ENCODE measurements at regions not wholly inside any gene's neighbourhood (a gene's known extent, or its start where the extent isn't known, plus 50 kb on each side); places are given as distances from the start of the nearest gene placed in this dataset.

DNA sequence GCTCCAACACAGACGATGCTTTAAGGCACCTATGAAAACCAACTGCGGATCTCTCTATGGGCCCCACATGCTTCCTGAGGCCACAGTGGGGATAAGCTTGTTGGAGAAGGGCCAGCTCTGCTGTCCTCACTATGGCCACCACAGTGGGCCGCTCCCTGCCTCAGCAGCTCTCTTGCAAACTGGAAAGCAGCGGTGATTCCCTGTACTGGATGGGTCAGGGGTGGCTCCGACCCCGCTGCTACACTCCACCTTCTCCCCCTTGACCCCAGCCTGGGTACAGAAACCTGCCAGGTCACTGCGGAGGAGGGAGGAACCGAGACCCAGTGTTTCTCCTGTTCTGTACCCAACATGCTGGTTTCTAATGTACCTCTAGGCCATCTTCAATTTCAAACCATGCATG lies 403.9 kb downstream of the CTTN start:
- Histone ChIP-seq H3K4me1 (ENCODE audit: control insufficient read depth in 1 of 2, insufficient read depth in 2 of 2, low read length in 2 of 2) (no peaks in the 10 kb centered on the region), H3K9me2 (ENCODE audit: insufficient read depth) (no peaks in the 10 kb centered on the region), H2AFZ (ENCODE audit: low read depth, low read length, poor library complexity, severe bottlenecking) (no peak overlapping the region), H3K4me2 (ENCODE audit: low read length) (no peak overlapping the region), H3K4me3 (replicated peaks in 1 of 2; ENCODE audit: low read depth in 1 of 2, low read length in 2 of 2) (no peak overlapping the region), H4K20me1 (ENCODE audit: insufficient read depth) (no peaks in the 10 kb centered on the region), H3K36me3 (ENCODE audit: control insufficient read depth in 1 of 2, insufficient read depth in 2 of 2, low read length in 2 of 2) (no peaks in the 10 kb centered on the region), H3K27me3 (ENCODE audit: insufficient read depth, low read length) (no peaks in the 10 kb centered on the region), H3K9ac (ENCODE audit: low read length) (no peak overlapping the region), H3K27ac (ENCODE audit: low read depth, low read length) (no peak overlapping the region), H3K79me2 (ENCODE audit: insufficient read depth, low read length) (no peaks in the 10 kb centered on the region), H3K9me3 (ENCODE audit: control insufficient read depth in 1 of 2, insufficient read depth in 1 of 2, low read depth in 1 of 2, low read length in 2 of 2) (no peaks in the 10 kb centered on the region)
- BruUV-seq (replicated peaks) = no TSS peak
- TF ChIP-seq SIN3A (IDR thresholded peaks at IDR 0.05; ENCODE audit: low read depth) = no peak
- CTCF ChIA-PET = no interaction called here
- POLR2A ChIA-PET = no interaction called here
- RAD21 ChIA-PET (ENCODE audit: low non-redundant PET in 1 of 2, low total read pairs in 2 of 2, uncharacterized antibody in 2 of 2, unreplicated experiment in 2 of 2) = no interaction called here
- ATAC-seq (no peak), DNase-seq (ENCODE audit: low read depth, low spot score) (no peak)
- intact Hi-C loops (cut with micrococcal nuclease) = no loop called here

DNA sequence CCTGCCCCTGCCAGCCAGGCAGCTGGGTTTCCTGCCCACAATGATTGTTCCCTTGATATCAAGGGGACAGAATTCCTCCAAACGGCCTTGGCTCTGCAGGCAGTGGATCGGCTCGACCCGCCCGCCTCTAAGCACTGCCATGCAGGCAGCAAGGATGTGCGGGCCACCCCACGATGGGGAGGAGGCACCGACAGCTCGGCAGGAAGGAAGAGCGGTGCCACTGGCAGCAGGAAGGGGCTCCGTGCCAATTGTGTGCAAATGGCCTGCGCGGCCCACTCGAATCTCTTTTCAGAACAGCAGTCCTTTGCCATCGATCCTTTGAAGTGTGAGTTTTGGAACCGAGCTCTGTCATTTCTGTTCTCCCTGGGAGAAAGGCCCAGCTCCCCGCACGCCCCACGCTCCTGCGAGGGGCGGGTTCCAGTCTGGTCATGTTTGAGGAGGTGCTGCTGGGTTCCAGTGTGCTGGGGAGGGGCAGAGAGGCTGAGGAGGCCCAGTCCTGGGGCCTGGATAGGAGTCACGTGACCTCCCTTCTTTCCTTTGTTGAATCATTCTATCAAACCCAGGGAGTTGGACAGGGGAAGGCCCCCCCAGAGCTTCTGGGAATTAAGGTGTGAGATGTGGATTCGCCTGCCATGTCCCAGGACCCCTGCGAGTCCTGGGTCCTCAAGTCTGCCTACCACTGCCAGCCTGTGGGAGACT lies 406.0 kb downstream of the CTTN start:
- POLR2A ChIA-PET = no interaction called here
- intact Hi-C loops (cut with micrococcal nuclease) = no loop called here
- H3K4me3 ChIP-seq (replicated peaks in 1 of 2; ENCODE audit: low read depth in 1 of 2, low read length in 2 of 2) = no peak overlapping the region
- no peak overlapping the region for H3K4me2 ChIP-seq (ENCODE audit: low read length)
- no peaks in the 10 kb centered on the region for H3K27me3 ChIP-seq (ENCODE audit: insufficient read depth, low read length)
- H3K27ac ChIP-seq (ENCODE audit: low read depth, low read length) = no peak overlapping the region
- H3K9me2 ChIP-seq (ENCODE audit: insufficient read depth) = no peaks in the 10 kb centered on the region
- CTCF ChIA-PET = interaction anchor here (1.0 kb wide), 1 partner anchor 11 kb away, joined by 3 read pairs; no protein-coding TSS in a partner anchor
- H4K20me1 ChIP-seq (ENCODE audit: insufficient read depth) = no peaks in the 10 kb centered on the region
- H3K4me1 ChIP-seq (ENCODE audit: control insufficient read depth in 1 of 2, insufficient read depth in 2 of 2, low read length in 2 of 2) = no peaks in the 10 kb centered on the region
- H2AFZ ChIP-seq (ENCODE audit: low read depth, low read length, poor library complexity, severe bottlenecking) = no peak overlapping the region
- no TSS peak for BruUV-seq (replicated peaks)
- RAD21 ChIA-PET (ENCODE audit: low non-redundant PET in 1 of 2, low total read pairs in 2 of 2, uncharacterized antibody in 2 of 2, unreplicated experiment in 2 of 2) = no interaction called here
- H3K79me2 ChIP-seq (ENCODE audit: insufficient read depth, low read length) = no peaks in the 10 kb centered on the region
- no peak overlapping the region for H3K9ac ChIP-seq (ENCODE audit: low read length)
- no peaks in the 10 kb centered on the region for H3K36me3 ChIP-seq (ENCODE audit: control insufficient read depth in 1 of 2, insufficient read depth in 2 of 2, low read length in 2 of 2)
- H3K9me3 ChIP-seq (ENCODE audit: control insufficient read depth in 1 of 2, insufficient read depth in 1 of 2, low read depth in 1 of 2, low read length in 2 of 2) = no peaks in the 10 kb centered on the region
- DNase-seq (ENCODE audit: low read depth, low spot score) = no peak
- no peak for ATAC-seq
- TF ChIP-seq CEBPB (IDR thresholded peaks at IDR 0.05; ENCODE audit: low read depth) = no peak
- no peak for TF ChIP-seq SP1 (IDR thresholded peaks at IDR 0.05; ENCODE audit: low read depth)
- TF ChIP-seq, protein P1, sequence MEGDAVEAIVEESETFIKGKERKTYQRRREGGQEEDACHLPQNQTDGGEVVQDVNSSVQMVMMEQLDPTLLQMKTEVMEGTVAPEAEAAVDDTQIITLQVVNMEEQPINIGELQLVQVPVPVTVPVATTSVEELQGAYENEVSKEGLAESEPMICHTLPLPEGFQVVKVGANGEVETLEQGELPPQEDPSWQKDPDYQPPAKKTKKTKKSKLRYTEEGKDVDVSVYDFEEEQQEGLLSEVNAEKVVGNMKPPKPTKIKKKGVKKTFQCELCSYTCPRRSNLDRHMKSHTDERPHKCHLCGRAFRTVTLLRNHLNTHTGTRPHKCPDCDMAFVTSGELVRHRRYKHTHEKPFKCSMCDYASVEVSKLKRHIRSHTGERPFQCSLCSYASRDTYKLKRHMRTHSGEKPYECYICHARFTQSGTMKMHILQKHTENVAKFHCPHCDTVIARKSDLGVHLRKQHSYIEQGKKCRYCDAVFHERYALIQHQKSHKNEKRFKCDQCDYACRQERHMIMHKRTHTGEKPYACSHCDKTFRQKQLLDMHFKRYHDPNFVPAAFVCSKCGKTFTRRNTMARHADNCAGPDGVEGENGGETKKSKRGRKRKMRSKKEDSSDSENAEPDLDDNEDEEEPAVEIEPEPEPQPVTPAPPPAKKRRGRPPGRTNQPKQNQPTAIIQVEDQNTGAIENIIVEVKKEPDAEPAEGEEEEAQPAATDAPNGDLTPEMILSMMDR (IDR thresholded peaks at IDR 0.05 in 2 of 3, conservative IDR thresholded peaks at IDR 0.05 in 1 of 3; ENCODE audit: borderline replicate concordance in 1 of 3, insufficient read depth in 1 of 3, low read depth in 2 of 3, low read length in 2 of 3) = no peak
- TF ChIP-seq ZNF274 (IDR thresholded peaks at IDR 0.05; ENCODE audit: low read depth, low read length) = no peak
- no peak for TF ChIP-seq SIN3A (IDR thresholded peaks at IDR 0.05; ENCODE audit: low read depth)
- TF ChIP-seq, protein P2, sequence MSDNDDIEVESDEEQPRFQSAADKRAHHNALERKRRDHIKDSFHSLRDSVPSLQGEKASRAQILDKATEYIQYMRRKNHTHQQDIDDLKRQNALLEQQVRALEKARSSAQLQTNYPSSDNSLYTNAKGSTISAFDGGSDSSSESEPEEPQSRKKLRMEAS (IDR thresholded peaks at IDR 0.05) = no peak
- no peak for TF ChIP-seq ZFX (IDR thresholded peaks at IDR 0.05)
- TF ChIP-seq EZH2 (IDR thresholded peaks at IDR 0.05) = no peak
- TF ChIP-seq CBX3 (IDR thresholded peaks at IDR 0.05; ENCODE audit: low read depth) = no peak
- no peak for TF ChIP-seq EZH2phosphoT487 (IDR thresholded peaks at IDR 0.05; ENCODE audit: borderline replicate concordance)
- no peak for TF ChIP-seq TCF7L2 (IDR thresholded peaks at IDR 0.05; ENCODE audit: borderline replicate concordance, extremely low read depth, insufficient read depth, insufficient read length)
- TF ChIP-seq ELF1 (IDR thresholded peaks at IDR 0.05; ENCODE audit: borderline replicate concordance, low read depth) = no peak
- TF ChIP-seq, protein P3, sequence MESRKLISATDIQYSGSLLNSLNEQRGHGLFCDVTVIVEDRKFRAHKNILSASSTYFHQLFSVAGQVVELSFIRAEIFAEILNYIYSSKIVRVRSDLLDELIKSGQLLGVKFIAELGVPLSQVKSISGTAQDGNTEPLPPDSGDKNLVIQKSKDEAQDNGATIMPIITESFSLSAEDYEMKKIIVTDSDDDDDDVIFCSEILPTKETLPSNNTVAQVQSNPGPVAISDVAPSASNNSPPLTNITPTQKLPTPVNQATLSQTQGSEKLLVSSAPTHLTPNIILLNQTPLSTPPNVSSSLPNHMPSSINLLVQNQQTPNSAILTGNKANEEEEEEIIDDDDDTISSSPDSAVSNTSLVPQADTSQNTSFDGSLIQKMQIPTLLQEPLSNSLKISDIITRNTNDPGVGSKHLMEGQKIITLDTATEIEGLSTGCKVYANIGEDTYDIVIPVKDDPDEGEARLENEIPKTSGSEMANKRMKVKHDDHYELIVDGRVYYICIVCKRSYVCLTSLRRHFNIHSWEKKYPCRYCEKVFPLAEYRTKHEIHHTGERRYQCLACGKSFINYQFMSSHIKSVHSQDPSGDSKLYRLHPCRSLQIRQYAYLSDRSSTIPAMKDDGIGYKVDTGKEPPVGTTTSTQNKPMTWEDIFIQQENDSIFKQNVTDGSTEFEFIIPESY (IDR thresholded peaks at IDR 0.05; ENCODE audit: extremely low read depth, insufficient replicate concordance, low read length) = no peak
- TF ChIP-seq FOSL1 (IDR thresholded peaks at IDR 0.05; ENCODE audit: low read depth) = no peak
- no peak for TF ChIP-seq JUND (IDR thresholded peaks at IDR 0.05)
- TF ChIP-seq RAD21 (IDR thresholded peaks at IDR 0.05; ENCODE audit: low read depth) = no peak
- no peak for TF ChIP-seq POLR2A (IDR thresholded peaks at IDR 0.05; ENCODE audit: borderline replicate concordance, extremely low read depth, insufficient read depth, insufficient read length)
- TF ChIP-seq SRF (IDR thresholded peaks at IDR 0.05; ENCODE audit: low read depth) = no peak
